Neural cell (in vitro differentiated cells): ENCODE measurements at regions not wholly inside any gene's neighbourhood (a gene's known extent, or its start where the extent isn't known, plus 50 kb on each side); places are given as distances from the start of the nearest gene placed in this dataset.

Experiments
- H2AFZ ChIP-seq: fragments of 200-600, 300-800 bp; sonication (generic), shearing (Covaris generic); 2 replicates; pipeline ENCODE4 v1.6.0; 2014; ENCODE audit warnings: low read depth, mild to moderate bottlenecking, antibody characterized with exemption, low read length, moderate library complexity
- H3F3A ChIP-seq: fragments of 200-600 bp; shearing (Covaris generic); 2 replicates; pipeline ENCODE4 v1.6.1; 2016; ENCODE audit warnings: mild to moderate bottlenecking, moderate library complexity, mixed read lengths, antibody characterized with exemption, low read length; ENCODE audit not compliant: insufficient read depth, poor library complexity, severe bottlenecking
- H3K27ac ChIP-seq: fragments of 200-600, 300-800 bp; sonication (generic), shearing (Covaris generic); 2 replicates; pipeline ENCODE4 v1.5.1; 2014; ENCODE audit warnings: mild to moderate bottlenecking, low read length, moderate library complexity
- H3K27me3 ChIP-seq: fragments of 300-800, 200-600 bp; sonication (generic), shearing (Covaris generic); 2 replicates; pipeline ENCODE4 v1.6.0; 2014; ENCODE audit warnings: mild to moderate bottlenecking, low read depth, low read length, moderate library complexity; ENCODE audit not compliant: insufficient read depth
- H3K36me3 ChIP-seq: fragments of 300-800, 200-600 bp; sonication (generic), shearing (Covaris generic); 2 replicates; pipeline ENCODE4 v1.5.1; 2014; ENCODE audit warnings: mild to moderate bottlenecking, antibody characterized with exemption, low read length, moderate library complexity; ENCODE audit not compliant: insufficient read depth
- H3K4me2 ChIP-seq: fragments of 300-800, 200-600 bp; sonication (generic), shearing (Covaris generic); 2 replicates; pipeline ENCODE4 v1.6.0; 2014; ENCODE audit warnings: mild to moderate bottlenecking, low read length
- H3K4me3 ChIP-seq: fragments of 300-800, 200-600 bp; sonication (generic), shearing (Covaris generic); 2 replicates; pipeline ENCODE4 v1.5.1; 2014; ENCODE audit warnings: mild to moderate bottlenecking, low read length, moderate library complexity
- H3K79me2 ChIP-seq: fragments of 200-600 bp; shearing (Covaris generic); replicated peaks from 2 replicates; pipeline ENCODE4 v1.6.0; 2014; ENCODE audit warnings: mild to moderate bottlenecking, low read length, moderate library complexity; ENCODE audit not compliant: insufficient read depth
- H3K9ac ChIP-seq: fragments of 300-800, 200-600 bp; sonication (generic), shearing (Covaris generic); 2 replicates; pipeline ENCODE4 v1.6.1; 2016; ENCODE audit warnings: mild to moderate bottlenecking, low read length, mixed read lengths
- H3K9me2 ChIP-seq: fragments of 200-600 bp; shearing (Covaris generic); 2 replicates; pipeline ENCODE4 v1.6.1; 2016; ENCODE audit warnings: mild to moderate bottlenecking, low read length, mixed read lengths; ENCODE audit not compliant: insufficient read depth
- H3K9me3 ChIP-seq: fragments of 200-600, 300-800 bp; sonication (generic), shearing (Covaris generic); 2 replicates; pipeline ENCODE4 v1.6.1; 2016; ENCODE audit warnings: mild to moderate bottlenecking, mixed run types, low read length, moderate library complexity, mixed read lengths
- H4K20me1 ChIP-seq: fragments of 200-600 bp; shearing (Covaris generic); 2 replicates; pipeline ENCODE4 v1.6.1; 2016; ENCODE audit warnings: mild to moderate bottlenecking, mixed run types; ENCODE audit not compliant: insufficient read depth
- CTCF ChIP-seq: fragments of 450-650 bp; IDR thresholded peaks from 2 replicates; pipeline ENCODE4 v1.5.1; 2014; ENCODE audit warnings: antibody characterized with exemption, mild to moderate bottlenecking, moderate library complexity; ENCODE audit not compliant: poor library complexity, severe bottlenecking
- EP300 ChIP-seq: fragments of 450-650 bp; conservative IDR thresholded peaks from 2 replicates; pipeline ENCODE4 v1.6.1; 2014; ENCODE audit warnings: antibody characterized with exemption, mild to moderate bottlenecking, moderate library complexity; ENCODE audit not compliant: poor library complexity, severe bottlenecking
- EZH2 ChIP-seq: fragments of 200-600, 300-800 bp; shearing (Covaris generic), sonication (generic); IDR thresholded peaks from 2 replicates; pipeline ENCODE4 v1.6.1; 2014; ENCODE audit warnings: antibody characterized with exemption, low read length, borderline replicate concordance, mild to moderate bottlenecking; ENCODE audit not compliant: insufficient read depth, poor library complexity, severe bottlenecking
- MXI1 ChIP-seq: fragments of 450-650 bp; conservative IDR thresholded peaks from 2 replicates; pipeline ENCODE4 v1.6.1; 2014; ENCODE audit warnings: antibody characterized with exemption, mild to moderate bottlenecking; ENCODE audit not compliant: poor library complexity, severe bottlenecking
- POLR2AphosphoS5 ChIP-seq: IDR thresholded peaks from 2 replicates; pipeline ENCODE4 v1.6.1; 2012
- RAD21 ChIP-seq: fragments of 450-650 bp; conservative IDR thresholded peaks from 2 replicates; pipeline ENCODE4 v1.6.1; 2014; ENCODE audit warnings: antibody characterized with exemption, mild to moderate bottlenecking, moderate library complexity
- REST ChIP-seq: IDR thresholded peaks from 2 replicates; pipeline ENCODE4 v1.6.1; 2012; ENCODE audit warnings: borderline replicate concordance
- SMC3 ChIP-seq: fragments of 450-650 bp; conservative IDR thresholded peaks from 2 replicates; pipeline ENCODE4 v1.6.1; 2014; ENCODE audit warnings: antibody characterized with exemption, mild to moderate bottlenecking, moderate library complexity; ENCODE audit not compliant: poor library complexity
- TAF1 ChIP-seq: IDR thresholded peaks from 2 replicates; pipeline ENCODE4 v1.6.1; 2012; ENCODE audit warnings: low read depth

GRCh38 chr20:55567826-55568225 lies 437.5 kb downstream of the CBLN4 start:
- no peak for TF ChIP-seq RAD21
- TF ChIP-seq TAF1, result no peak
- TF ChIP-seq SMC3, result no peak
- no peak for TF ChIP-seq POLR2AphosphoS5
- H3K36me3 ChIP-seq, result no peaks in the 10 kb centered on the region
- no peaks in the 10 kb centered on the region for H4K20me1 ChIP-seq
- no peaks in the 10 kb centered on the region for H3K9me2 ChIP-seq
- no peaks in the 10 kb centered on the region for H3K79me2 ChIP-seq
- no peak overlapping the region for H3K4me2 ChIP-seq
- no peak overlapping the region for H3K4me3 ChIP-seq
- no peaks in the 10 kb centered on the region for H3F3A ChIP-seq
- H3K9ac ChIP-seq, result no peak overlapping the region
- H3K27ac ChIP-seq, result no peak overlapping the region
- no peak overlapping the region for H2AFZ ChIP-seq
- H3K27me3 ChIP-seq, result no peaks in the 10 kb centered on the region
- H3K9me3 ChIP-seq, result no peaks in the 10 kb centered on the region

- Histone ChIP-seq H3K27ac (peak overlapping the region; percentile 48), H3K4me3 (no peak overlapping the region), H3K9ac (peak overlapping the region; percentile 31), H3F3A (no peaks in the 10 kb centered on the region), H3K4me2 (no peak overlapping the region), H4K20me1 (no peaks in the 10 kb centered on the region), H3K36me3 (no peaks in the 10 kb centered on the region), H2AFZ (no peak overlapping the region), H3K9me3 (no peaks in the 10 kb centered on the region), H3K9me2 (no peaks in the 10 kb centered on the region), H3K79me2 (no peaks in the 10 kb centered on the region), H3K27me3 (no peaks in the 10 kb centered on the region)
- TF ChIP-seq MXI1 (no peak), POLR2AphosphoS5 (peak; percentile 59), CTCF (no peak), REST (no peak), EP300 (peak; percentile 64), EZH2 (no peak), SMC3 (no peak)
These were observed 440.1 kb downstream of the CBLN4 start for GRCh38 chr20:55565096-55565773.

GRCh38 chr20:55561259-55561658 lies 444.1 kb downstream of the CBLN4 start:
- no peaks in the 10 kb centered on the region for H3K9me2 ChIP-seq
- no peaks in the 10 kb centered on the region for H4K20me1 ChIP-seq
- no peaks in the 10 kb centered on the region for H3K79me2 ChIP-seq
- no peak overlapping the region for H3K27ac ChIP-seq
- H3F3A ChIP-seq, result no peaks in the 10 kb centered on the region
- no peaks in the 10 kb centered on the region for H3K27me3 ChIP-seq
- H3K4me3 ChIP-seq, result no peak overlapping the region
- no peak overlapping the region for H3K4me2 ChIP-seq
- no peaks in the 10 kb centered on the region for H3K36me3 ChIP-seq
- no peak for TF ChIP-seq TAF1
- TF ChIP-seq POLR2AphosphoS5, result no peak
- no peak for TF ChIP-seq SMC3
- TF ChIP-seq MXI1, result no peak
- no peak for TF ChIP-seq EZH2
- no peak for TF ChIP-seq EP300
- TF ChIP-seq REST, result no peak
- no peak for TF ChIP-seq CTCF
- TF ChIP-seq RAD21, result no peak
- H3K9ac ChIP-seq, result no peak overlapping the region
- H3K9me3 ChIP-seq, result no peaks in the 10 kb centered on the region
- no peak overlapping the region for H2AFZ ChIP-seq
